ENCODE measurements at regions not wholly inside any gene's neighbourhood (a gene's known extent, or its start where the extent isn't known, plus 50 kb on each side); places are given as distances from the start of the nearest gene placed in this dataset.
"Not testable (repeated sequence)": the region's sequence is repeated elsewhere in the genome, so short reads cannot be mapped to it uniquely, and the experiment has no call there.

GRCh38 chr2:21194147-21194546 lies 70.4 kb downstream of the TDRD15 start:
- no peak for DNase-seq

DNA sequence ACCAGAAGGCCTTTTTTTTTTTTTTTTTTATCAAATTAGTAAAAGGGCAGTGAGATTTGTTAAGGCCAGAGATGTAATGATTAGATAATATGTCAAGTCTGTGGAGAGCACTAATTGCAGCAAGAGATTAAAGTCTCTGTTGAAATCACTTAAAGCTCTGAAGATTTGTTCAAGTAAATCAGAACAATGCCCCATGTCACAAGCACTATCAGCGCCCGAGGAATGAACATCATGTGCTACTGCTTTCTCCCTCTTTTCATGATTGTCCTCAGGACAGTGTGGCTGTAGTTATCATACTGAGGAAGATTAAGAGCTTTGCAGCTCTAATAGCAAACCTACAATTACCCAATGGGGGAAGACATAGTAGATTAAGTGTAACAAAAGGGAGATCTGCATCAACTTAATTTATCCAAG lies 71.1 kb downstream of the TDRD15 start:
- no peak for DNase-seq

DNA sequence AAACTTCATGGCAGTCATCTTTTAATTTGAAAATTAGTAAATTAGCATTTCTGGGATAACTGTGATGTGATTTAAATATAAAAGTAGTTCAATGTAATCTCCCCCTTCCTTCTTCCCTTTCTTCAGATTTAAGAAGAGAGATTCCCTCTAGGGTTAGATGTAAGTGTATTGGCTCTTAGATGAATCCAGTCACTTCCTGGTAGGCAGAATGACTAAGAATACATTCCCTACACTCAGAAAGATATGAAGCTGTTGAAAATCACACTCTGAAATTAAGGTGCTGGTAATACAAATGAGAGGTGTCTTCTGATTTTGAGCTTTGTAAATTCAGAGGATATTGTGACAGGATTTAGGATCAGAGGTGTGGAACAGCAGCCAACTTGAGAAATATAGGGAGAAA lies 71.6 kb downstream of the TDRD15 start:
- DNase-seq: no peak

GRCh38 chr2:21198637-21199036 lies 74.9 kb downstream of the TDRD15 start:
- no peak for DNase-seq

- no peak for DNase-seq
Observed at GRCh38 chr2:21203976-21204375, 80.2 kb downstream of the TDRD15 start.

DNA sequence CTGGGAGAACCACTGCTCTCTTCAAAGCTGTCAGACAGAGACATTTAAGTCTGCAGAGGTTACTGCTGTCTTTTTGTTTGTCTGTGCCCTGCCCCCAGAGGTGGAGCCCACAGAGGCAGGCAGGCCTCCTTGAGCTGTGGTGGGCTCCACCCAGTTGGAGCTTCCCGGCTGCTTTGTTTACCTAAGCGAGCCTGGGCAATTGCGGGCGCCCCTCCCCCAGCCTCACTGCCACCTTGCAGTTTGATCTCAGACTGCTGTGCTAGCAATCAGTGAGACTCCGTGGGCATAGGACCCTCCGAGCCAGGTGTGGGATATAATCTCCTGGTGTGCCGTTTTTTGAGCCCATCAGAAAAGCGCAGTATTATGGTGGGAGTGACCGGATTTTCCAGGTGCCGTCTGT lies 90.3 kb downstream of the TDRD15 start:
- DNase-seq: not testable (repeated sequence)

- DNase-seq: no peak
Observed at GRCh38 chr2:21217442-21217841, 93.7 kb downstream of the TDRD15 start.

DNA sequence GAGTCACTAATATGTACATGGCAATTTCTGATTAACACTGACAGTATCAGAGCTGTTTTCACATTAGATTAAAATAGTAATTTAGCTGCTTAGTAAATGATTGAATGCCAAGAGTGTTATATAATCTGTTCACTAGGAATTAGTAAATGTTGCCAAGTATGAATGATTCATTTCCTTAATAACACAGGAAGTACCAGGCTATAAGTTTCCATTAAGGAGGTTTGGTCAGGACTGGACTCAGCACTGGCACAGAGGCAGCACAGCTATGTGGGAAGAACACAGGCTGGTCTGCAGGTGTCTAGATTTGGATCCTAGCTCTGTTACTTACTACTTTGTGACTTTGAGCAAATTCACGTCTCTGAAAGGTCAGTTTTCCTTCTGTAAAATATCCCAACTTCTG lies 97.2 kb downstream of the TDRD15 start:
- no peak for DNase-seq

DNA sequence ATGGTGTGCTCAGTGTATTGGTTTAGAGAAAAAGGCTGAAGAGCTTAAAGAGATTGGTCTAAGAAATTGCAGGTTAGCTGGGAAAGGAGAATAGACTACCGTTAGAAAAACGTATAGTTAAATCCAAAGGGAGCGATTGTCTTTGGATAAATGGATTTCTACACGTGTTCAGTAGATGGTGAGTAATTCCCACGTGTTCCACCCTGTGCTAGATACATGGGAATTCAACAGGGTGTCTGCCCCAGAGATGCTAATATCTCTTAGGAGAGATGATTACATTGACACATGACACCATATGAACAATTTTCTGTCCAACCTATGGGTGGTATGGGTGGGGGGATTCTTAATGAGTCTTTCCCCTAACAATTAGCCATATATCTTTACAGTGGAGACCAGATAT lies 99.8 kb downstream of the TDRD15 start:
- DNase-seq: no peak

DNA sequence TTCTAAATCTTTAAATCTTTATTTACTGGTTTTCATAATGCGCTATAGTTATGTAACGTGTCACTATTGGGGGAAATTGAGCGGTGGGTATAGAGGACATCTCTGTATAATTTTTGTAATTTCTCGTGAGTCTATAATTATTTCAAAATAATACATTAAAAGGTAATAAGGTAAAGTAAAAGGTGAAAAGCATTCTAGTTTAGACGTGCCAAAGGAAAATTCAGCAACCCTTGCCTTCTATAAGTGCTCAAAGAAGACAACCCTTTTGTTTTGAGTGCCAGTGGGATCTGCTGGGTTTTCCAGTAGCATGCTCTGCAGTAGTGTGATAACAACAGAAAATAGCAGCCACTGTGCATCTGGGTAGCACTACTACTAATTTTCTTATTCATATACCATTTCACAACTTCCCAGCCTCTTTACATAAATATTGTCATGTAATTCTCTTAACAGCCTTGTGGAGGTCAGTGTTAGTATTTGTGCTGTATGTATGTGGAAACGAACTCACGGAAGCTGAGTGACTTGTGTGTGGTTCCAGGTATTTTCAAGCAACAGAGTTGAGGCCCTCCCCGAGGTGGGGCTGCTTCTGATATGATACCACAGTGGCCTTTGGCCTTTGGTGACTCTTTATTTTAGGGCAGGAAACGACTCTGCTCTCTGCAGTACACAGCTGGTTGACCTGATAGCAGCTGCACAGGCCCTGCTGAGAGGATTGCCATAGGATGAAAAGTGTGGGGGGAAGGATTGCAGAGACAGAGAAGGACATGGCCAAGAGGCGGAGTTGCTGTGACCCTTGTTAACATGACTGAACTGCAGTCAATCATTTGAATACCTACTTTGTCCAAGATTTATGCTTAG lies 104.5 kb downstream of the TDRD15 start:
- DNase-seq: no peak

- no peak for DNase-seq
Observed at GRCh38 chr2:21229302-21229701, 105.5 kb downstream of the TDRD15 start.

DNA sequence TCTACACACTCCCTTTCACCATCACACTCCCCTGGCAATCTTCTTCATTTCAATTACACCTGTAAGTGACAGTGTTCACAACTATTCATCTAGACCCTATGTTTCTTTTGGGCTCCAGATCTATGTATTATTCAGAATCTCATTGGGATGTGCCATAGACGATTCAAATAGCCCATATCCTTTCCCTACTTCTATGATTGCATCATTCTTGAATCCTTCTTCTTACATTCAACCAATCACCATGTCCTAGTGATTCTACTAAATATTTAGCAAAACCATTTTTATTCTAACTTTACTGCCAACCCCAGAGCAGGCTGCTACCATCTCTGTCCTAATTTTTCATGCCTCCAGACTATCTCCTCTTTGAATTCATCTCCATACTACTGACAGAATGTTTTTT lies 106.4 kb downstream of the TDRD15 start:
- DNase-seq: no peak

GRCh38 chr2:21231985-21232384 lies 108.2 kb downstream of the TDRD15 start:
- no peak for DNase-seq

GRCh38 chr2:21233194-21233593 lies 109.4 kb downstream of the TDRD15 start:
- DNase-seq: no peak

DNA sequence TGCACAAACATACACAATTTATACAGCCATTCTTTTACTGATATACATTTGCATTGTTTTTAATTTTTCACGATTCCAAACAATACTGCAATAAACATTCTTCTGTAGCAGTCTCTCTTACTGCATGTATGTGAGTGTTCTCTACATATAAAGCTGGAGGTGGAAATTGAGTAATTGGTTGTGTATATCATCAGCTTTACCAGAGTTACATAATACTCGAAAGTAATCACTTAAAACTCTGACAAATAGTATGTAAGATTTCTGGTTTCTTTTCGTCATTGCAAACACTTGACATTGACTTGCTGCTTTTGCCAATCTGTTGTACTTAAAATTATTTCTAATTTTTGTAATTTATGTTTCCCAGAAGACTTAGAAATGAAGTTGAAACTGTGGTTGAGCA lies 110.2 kb downstream of the TDRD15 start:
- DNase-seq: no peak

DNA sequence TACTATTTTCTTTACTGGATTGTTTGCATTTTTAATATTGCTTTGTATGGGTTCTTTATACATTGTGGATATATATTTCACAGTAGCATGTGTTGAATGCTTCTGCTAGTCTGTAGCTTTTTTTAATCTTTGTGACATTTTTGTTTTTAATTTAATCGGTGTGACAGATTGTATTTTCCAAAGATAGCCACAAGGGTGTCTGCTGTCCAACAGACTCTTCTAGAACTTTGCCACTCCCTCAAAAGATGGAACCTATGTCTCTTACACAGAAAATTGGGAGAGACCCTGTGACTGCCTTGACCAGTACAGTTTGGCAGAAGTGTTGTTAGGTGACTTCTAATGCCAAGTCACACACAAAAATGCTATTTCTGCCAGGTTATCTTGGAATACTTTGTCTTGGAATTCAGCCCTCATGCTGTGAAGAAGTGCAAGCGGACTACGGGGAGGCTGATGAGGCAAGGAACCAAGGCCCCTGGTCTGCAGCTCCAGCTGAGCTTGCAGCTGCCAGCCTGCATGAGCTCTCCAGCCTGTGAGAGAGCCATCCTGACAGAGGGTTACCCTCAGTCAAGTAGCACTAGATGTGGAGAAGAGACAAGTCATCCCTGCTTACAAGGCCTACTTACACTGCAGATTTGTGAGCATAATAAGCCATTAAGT lies 110.8 kb downstream of the TDRD15 start:
- no peak for DNase-seq

DNA sequence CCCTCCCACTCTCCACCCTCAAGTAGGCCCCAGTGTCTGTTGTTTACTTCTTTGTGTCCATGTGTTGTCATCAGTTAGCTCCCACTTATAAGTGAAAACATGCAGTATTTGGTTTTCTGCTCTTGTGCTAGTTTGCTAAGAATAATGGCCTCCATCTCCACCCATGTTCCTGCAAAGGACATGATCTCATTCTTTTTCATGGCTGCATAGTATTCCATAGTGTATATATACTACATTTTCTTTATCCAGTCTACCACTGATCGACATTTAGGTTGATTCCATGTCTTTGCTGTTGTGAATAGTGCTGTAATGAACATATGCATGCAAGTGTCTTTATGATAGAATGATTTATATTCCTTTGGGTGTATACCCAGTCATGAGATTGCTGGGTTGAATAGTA lies 116.0 kb downstream of the TDRD15 start:
- DNase-seq: not testable (repeated sequence)

DNA sequence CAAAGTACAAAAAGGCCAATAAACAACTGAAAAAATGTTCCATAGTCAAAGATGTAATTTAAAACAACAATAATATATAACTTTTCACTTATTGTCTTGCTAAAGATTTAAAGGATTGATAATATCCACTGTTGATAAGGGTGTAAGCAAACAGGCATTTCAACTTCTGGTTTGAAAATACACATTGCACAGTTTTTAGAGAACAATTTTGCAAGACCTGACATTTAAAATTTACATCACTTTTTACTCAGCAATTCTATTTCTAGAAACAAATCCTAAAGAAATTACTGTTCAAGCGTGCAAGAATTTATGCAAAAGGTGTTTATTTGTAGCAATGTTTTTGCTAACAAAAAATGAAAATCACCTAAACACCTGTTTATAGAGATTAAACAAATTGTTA lies 120.4 kb downstream of the TDRD15 start:
- no peak for DNase-seq

GRCh38 chr2:21245565-21245964 lies 121.8 kb downstream of the TDRD15 start:
- DNase-seq: no peak

DNA sequence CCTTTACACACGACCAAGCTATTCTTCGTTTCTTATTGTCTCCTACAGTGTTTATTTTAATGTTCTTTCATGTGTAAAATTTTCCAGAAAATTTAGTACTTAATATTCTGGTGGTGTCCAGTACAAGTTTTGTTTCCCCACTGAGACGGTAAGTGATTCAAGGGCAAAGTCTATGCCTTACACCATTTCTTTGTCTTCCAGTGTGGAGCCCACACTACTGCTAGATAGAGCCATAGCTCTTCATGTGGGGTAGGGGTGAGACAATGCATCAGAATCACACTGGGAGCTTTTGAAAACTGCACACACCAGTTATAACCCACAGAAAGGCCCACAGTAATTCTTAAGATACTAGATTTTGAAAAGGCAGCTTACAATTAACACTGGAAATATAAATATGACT lies 125.6 kb downstream of the TDRD15 start:
- DNase-seq: no peak

DNA sequence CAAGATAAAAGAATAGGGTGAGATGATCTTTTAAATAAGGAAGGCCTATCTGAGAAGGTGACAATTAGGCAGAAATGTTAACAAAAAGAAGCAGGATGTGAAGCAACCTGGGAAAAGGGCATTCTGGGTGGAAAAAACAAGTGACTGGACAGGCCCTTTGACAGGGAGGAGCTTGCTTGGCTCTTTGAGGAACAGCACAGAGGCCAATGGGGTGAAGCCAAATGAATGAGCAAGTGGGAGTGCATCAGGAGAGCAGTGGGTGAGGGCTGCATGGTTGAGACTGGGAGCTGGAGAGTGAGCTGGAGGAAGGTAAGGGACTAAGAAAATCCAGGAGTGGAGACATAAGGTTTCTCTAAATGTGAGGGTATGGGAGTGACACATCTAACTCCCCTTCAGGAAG lies 126.9 kb downstream of the TDRD15 start:
- no peak for DNase-seq

DNA sequence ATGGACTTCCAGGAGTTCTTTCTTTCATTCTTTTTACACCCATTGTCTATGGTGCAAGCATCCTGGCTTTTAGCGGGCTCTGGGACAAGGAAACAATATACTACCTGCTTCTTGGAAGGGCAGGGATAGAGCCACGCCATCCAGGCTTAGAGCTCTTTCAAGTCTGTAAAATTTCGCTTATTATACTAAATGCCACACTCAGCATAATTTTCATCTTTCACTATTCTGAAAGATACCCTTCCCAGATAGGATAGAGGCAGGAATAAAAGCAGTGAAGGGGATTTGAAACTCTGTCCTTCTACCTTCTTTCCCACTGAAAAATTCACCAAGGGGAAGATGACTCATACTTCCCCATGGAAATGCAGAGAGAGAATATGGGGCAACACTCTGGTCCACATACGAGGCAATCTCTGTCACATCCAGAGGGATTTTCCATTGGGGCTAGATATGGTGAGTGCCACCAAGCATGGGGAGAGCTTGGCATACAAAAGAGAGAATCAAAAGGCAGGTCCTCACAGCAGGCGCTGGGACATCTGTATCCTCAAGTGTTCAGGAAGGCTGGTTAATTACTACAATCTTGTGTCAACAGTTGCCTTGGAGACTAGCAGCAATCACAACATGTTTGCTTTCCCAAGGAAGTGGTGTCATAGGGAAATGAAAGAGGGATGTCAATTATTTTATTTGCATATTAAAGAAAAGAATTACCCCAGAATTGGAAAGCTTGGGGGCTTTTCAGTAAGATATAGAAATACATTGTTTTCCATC lies 127.6 kb downstream of the TDRD15 start:
- DNase-seq: no peak

- DNase-seq: no peak
Observed at GRCh38 chr2:21253311-21254027, 129.7 kb downstream of the TDRD15 start.

All from activated CD4-positive, alpha-beta T cell treated with anti-CD3 and anti-CD28 coated beads, Interleukin-10, Interleukin-2, amounts not matched to agents 100 ng/mL and 50 ng/mL, durations not matched to agents 16 hours and 8 hours (primary cell).